Gastrocnemius medialis (tissue), 4 donors: ENCODE measurements at regions not wholly inside any gene's neighbourhood (a gene's known extent, or its start where the extent isn't known, plus 50 kb on each side); places are given as distances from the start of the nearest gene placed in this dataset.

Source experiments
- POLR2A ChIP-seq, 2 donors: fragments of 450-650 bp; IDR thresholded peaks; one replicate each; pipeline ENCODE4 v1.6.1; 2017; ENCODE audit warnings: antibody characterized with exemption in 2 of 2, mild to moderate bottlenecking in 2 of 2, moderate library complexity in 2 of 2
- TF ChIP-seq, protein P1 (sequence below), 5 experiments: fragments of 450-650 bp in 3 of 5; fragments of 200-600 bp in 2 of 5; sonication (generic) in 2 of 5; IDR thresholded peaks in 4 of 5; conservative IDR thresholded peaks in 1 of 5; 1 replicate in 4 of 5; 2 replicates in 1 of 5; pipeline ENCODE4 v1.5.1; 2016 to 2019; ENCODE audit warnings: antibody characterized with exemption in 5 of 5, mild to moderate bottlenecking in 3 of 5, moderate library complexity in 3 of 5

DNA sequence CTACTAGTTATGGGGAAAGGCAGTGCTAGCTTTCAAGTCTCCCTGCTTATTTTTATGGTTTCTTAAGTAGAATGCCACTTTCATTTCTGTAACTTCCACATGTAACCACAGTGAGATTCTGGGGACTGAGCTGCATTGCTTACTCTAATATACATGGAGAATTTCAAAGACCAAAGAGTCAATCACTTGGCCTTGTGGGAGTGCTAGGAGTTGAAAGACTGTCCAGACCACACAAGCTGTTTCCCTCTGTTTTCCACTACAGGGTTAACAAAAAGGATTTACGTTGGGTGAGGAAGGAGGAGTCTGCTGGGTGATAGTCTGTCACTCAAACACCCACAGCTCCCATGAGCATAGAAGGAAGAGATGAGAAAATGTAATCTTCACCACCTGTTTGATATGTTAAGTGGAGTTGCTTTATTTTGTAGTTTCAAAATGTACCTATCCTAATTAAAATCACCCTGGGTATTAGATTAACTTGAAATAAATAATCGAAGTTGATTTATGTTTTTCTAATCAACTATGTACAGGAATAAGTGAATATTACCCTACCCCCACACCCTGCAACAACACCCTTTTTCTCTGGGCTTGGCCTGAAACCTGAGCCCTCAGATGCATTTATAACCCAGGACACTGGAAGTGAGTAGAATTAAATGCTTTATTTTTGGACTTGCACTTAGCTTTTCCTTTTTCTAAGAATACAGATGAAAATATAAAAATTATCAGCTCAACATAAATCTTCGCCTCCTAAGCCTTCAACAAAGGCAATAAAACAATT is 225.8 kb upstream of the SLC10A2 start:
- TF ChIP-seq, protein P1, sequence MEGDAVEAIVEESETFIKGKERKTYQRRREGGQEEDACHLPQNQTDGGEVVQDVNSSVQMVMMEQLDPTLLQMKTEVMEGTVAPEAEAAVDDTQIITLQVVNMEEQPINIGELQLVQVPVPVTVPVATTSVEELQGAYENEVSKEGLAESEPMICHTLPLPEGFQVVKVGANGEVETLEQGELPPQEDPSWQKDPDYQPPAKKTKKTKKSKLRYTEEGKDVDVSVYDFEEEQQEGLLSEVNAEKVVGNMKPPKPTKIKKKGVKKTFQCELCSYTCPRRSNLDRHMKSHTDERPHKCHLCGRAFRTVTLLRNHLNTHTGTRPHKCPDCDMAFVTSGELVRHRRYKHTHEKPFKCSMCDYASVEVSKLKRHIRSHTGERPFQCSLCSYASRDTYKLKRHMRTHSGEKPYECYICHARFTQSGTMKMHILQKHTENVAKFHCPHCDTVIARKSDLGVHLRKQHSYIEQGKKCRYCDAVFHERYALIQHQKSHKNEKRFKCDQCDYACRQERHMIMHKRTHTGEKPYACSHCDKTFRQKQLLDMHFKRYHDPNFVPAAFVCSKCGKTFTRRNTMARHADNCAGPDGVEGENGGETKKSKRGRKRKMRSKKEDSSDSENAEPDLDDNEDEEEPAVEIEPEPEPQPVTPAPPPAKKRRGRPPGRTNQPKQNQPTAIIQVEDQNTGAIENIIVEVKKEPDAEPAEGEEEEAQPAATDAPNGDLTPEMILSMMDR (IDR thresholded peaks at IDR 0.05 in 4 of 5, conservative IDR thresholded peaks at IDR 0.05 in 1 of 5): no peak
- no peak for TF ChIP-seq POLR2A (IDR thresholded peaks at IDR 0.05)
